ENCODE measurements at regions not wholly inside any gene's neighbourhood (a gene's known extent, or its start where the extent isn't known, plus 50 kb on each side); places are given as distances from the start of the nearest gene placed in this dataset.
A peak's percentile ranks its signal among the peaks of the same experiment; 100 is the strongest.

GRCh38 chr12:76646366-76646765 is 86.8 kb upstream of the OSBPL8 start:
- no peaks in the 10 kb centered on the region for H3K4me1 ChIP-seq
- H3K36me3 ChIP-seq, result no peaks in the 10 kb centered on the region
- no peak overlapping the region for H3K4me3 ChIP-seq
- no peaks in the 10 kb centered on the region for H3K27me3 ChIP-seq
- ATAC-seq (ENCODE audit: low FRiP score in 2 of 2), result no peak
- H3K9me3 ChIP-seq, result no peaks in the 10 kb centered on the region
- TF ChIP-seq POLR2A (IDR thresholded peaks at IDR 0.05), result no peak
- TF ChIP-seq EP300 (IDR thresholded peaks at IDR 0.05), result no peak
- TF ChIP-seq, protein P1, sequence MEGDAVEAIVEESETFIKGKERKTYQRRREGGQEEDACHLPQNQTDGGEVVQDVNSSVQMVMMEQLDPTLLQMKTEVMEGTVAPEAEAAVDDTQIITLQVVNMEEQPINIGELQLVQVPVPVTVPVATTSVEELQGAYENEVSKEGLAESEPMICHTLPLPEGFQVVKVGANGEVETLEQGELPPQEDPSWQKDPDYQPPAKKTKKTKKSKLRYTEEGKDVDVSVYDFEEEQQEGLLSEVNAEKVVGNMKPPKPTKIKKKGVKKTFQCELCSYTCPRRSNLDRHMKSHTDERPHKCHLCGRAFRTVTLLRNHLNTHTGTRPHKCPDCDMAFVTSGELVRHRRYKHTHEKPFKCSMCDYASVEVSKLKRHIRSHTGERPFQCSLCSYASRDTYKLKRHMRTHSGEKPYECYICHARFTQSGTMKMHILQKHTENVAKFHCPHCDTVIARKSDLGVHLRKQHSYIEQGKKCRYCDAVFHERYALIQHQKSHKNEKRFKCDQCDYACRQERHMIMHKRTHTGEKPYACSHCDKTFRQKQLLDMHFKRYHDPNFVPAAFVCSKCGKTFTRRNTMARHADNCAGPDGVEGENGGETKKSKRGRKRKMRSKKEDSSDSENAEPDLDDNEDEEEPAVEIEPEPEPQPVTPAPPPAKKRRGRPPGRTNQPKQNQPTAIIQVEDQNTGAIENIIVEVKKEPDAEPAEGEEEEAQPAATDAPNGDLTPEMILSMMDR (IDR thresholded peaks at IDR 0.05), result no peak
- no peak for TF ChIP-seq POLR2AphosphoS5 (IDR thresholded peaks at IDR 0.05)
- WGBS, 2 donors, result 86 to 93% methylated on average over 1 of the region's 1 CpG
- no peak for DNase-seq
- H3K27ac ChIP-seq, result no peak overlapping the region

- DNase-seq, result no peak
- no peaks in the 10 kb centered on the region for H3K9me3 ChIP-seq
- H3K36me3 ChIP-seq, result no peaks in the 10 kb centered on the region
- no peak overlapping the region for H3K4me3 ChIP-seq
- WGBS, 2 donors, result 89 to 93% methylated on average over 5 of the region's 5 CpGs
- no peaks in the 10 kb centered on the region for H3K4me1 ChIP-seq
- no peak for ATAC-seq (ENCODE audit: low FRiP score in 2 of 2)
- H3K27ac ChIP-seq, result no peak overlapping the region
- no peak for TF ChIP-seq POLR2AphosphoS5 (IDR thresholded peaks at IDR 0.05)
- no peaks in the 10 kb centered on the region for H3K27me3 ChIP-seq
Measured at GRCh38 chr12:76649099-76649498, 89.5 kb upstream of the OSBPL8 start.

- no peak overlapping the region for H3K27ac ChIP-seq
- no peaks in the 10 kb centered on the region for H3K27me3 ChIP-seq
- no peaks in the 10 kb centered on the region for H3K4me1 ChIP-seq
- H3K9me3 ChIP-seq, result no peaks in the 10 kb centered on the region
- WGBS, 2 donors, result 85% methylated on average over 4 of the region's 4 CpGs
- no peak for ATAC-seq (ENCODE audit: low FRiP score in 2 of 2)
- DNase-seq, result no peak
- TF ChIP-seq POLR2A (IDR thresholded peaks at IDR 0.05), result no peak
- TF ChIP-seq, protein P1 (IDR thresholded peaks at IDR 0.05), result no peak
- TF ChIP-seq EP300 (IDR thresholded peaks at IDR 0.05), result no peak
- no peak for TF ChIP-seq POLR2AphosphoS5 (IDR thresholded peaks at IDR 0.05)
- H3K4me3 ChIP-seq, result no peak overlapping the region
- H3K36me3 ChIP-seq, result no peaks in the 10 kb centered on the region
Measured at GRCh38 chr12:76652402-76652801, 92.8 kb upstream of the OSBPL8 start.

DNA sequence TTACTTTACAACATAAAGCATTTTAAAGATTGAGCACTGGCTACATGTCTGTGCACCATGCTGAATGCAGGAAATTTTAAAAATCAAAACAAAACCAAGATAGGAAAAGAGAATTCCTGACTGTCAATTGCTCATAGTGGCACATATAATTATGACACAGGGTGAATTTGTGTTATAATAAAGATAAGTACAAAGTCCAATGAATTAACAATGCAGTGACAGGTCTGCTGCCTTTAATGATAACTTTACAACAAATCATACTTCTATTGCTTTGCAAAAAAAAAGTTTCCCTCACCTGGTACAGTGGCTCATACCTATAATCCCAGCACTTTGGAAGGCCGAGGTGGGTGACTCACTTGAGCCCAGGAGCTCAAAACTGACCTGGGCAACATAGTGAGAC is 93.8 kb upstream of the OSBPL8 start:
- no peaks in the 10 kb centered on the region for H3K9me3 ChIP-seq
- no peaks in the 10 kb centered on the region for H3K36me3 ChIP-seq
- DNase-seq (no peak), ATAC-seq (ENCODE audit: low FRiP score in 2 of 2) (no peak)
- no peak overlapping the region for H3K4me3 ChIP-seq
- no peak overlapping the region for H3K27ac ChIP-seq
- 78 to 80% methylated on average over 1 of the region's 1 CpG for WGBS, 2 donors
- TF ChIP-seq POLR2A (IDR thresholded peaks at IDR 0.05), result no peak
- TF ChIP-seq, protein P1 (IDR thresholded peaks at IDR 0.05), result no peak
- no peak for TF ChIP-seq POLR2AphosphoS5 (IDR thresholded peaks at IDR 0.05)
- TF ChIP-seq EP300 (IDR thresholded peaks at IDR 0.05), result no peak
- H3K4me1 ChIP-seq, result no peaks in the 10 kb centered on the region
- H3K27me3 ChIP-seq, result no peaks in the 10 kb centered on the region

DNA sequence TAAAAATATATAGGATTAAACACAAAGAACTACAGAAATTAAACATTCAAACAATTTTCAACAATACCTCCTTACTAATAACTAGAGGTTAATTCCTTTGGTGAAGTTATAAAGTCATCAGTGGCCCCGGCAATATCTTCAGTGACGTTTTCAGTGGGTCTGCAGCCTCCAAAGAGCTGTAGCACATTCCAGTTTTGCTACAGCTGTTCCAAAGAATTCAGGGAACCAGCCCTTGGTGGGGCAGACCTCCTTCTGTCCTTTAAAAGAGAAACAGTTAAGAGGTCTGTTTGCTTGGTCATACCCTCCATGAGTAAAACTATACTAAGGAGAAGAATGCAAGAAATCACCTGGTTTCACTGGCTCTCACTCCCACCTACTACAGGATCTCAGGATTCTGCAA is 99.2 kb upstream of the ZDHHC17 start:
- no peaks in the 10 kb centered on the region for H3K36me3 ChIP-seq
- no peaks in the 10 kb centered on the region for H3K9me3 ChIP-seq
- 78 to 89% methylated on average over 2 of the region's 2 CpGs for WGBS, 2 donors
- H3K4me1 ChIP-seq, result peaks cover 0 to 13% (median 4%) of the 10 kb centered on the region in 4 donors
- no peak for TF ChIP-seq POLR2A (IDR thresholded peaks at IDR 0.05)
- TF ChIP-seq, protein P1 (IDR thresholded peaks at IDR 0.05), result no peak
- DNase-seq, result no peak
- no peak for ATAC-seq (ENCODE audit: low FRiP score in 2 of 2)
- H3K27ac ChIP-seq, result peak overlapping the region in 1 of 4 donors; percentile 63
- H3K4me3 ChIP-seq, result no peak overlapping the region
- no peaks in the 10 kb centered on the region for H3K27me3 ChIP-seq
